Pancreas (tissue), 10 donors: ENCODE measurements at regions not wholly inside any gene's neighbourhood (a gene's known extent, or its start where the extent isn't known, plus 50 kb on each side); places are given as distances from the start of the nearest gene placed in this dataset.

Experiments used
- ATAC-seq, 4 donors: fragments of 200-7000 bp; cut with Tn5 transposase; one replicate each; pipeline versions ENCODE4 v1.8.0 to v1.9.1; 2020; ENCODE audit warnings: mild to moderate bottlenecking in 4 of 4, moderate library complexity in 4 of 4
- DNase-seq, 6 donors: peaks; one replicate each; pipeline ENCODE4 v3.0.0-alpha.2; 2020
- FAIRE-seq: peaks from 2 replicates; lab custom pipeline; 2012; peaks lifted over from hg19 to GRCh38; lab: Jason Lieb, UNC
- H3K27ac ChIP-seq, 4 donors: fragments of 200-600 bp; sonication (generic); 1 replicate in 3 of 4; 2 replicates in 1 of 4; pipeline versions ENCODE4 v1.5.0 to v1.8.0; 2020
- H3K27me3 ChIP-seq, 4 donors: fragments of 200-600 bp; one replicate each; pipeline ENCODE4 v1.8.0; 2021
- H3K36me3 ChIP-seq, 3 donors: fragments of 200-600 bp; sonication (generic) in 1 of 3; one replicate each; pipeline versions ENCODE4 v1.5.0 to v1.8.0; 2020 to 2021
- H3K4me1 ChIP-seq, 3 donors: fragments of 200-600 bp; one replicate each; pipeline ENCODE4 v1.8.0; 2021
- H3K4me3 ChIP-seq, 4 donors: fragments of 200-600 bp; sonication (generic) in 2 of 4; one replicate each; pipeline versions ENCODE4 v1.5.0 to v1.8.0; 2020 to 2021
- H3K9me3 ChIP-seq, 4 donors: fragments of 200-600 bp; one replicate each; pipeline ENCODE4 v1.8.0; 2021
- WGBS, 2 donors: extraction: QIAGEN DNeasy Blood & Tissue Kit; methylation state at CpG; one replicate each; pipeline ENCODE4 v1.1.7; 2013; 5-methylcytosine and 5-hydroxymethylcytosine counted together
- intact Hi-C, 3 donors: fragments of 100-400 bp; cut with DNase I; formaldehyde crosslinking; loops; one replicate each; pipeline versions ENCODE4 v1.11.1 to v1.14.2; 2022
- TF ChIP-seq, protein P1 (sequence below), 4 donors: fragments of 200-600 bp; sonication (generic) in 3 of 4; IDR thresholded peaks; one replicate each; pipeline versions ENCODE4 v1.5.0 to v1.8.0; 2021; ENCODE audit warnings: antibody characterized with exemption in 4 of 4
- donor health status: healthy with polysubstance abuse.
- donor health status: DM: no; HTN: no; CAD: no; lungs with moderate emphysema.
- donor health status: DM: no; HTN: no; CAD: no.
- donor health status: control.
- donor health status: control.
- donor health status: Bipolar disorder and iron deficiency.
- donor health status: DM: yes; HTN: yes; CAD: no.
- donor health status: DM: no; HTN: no; CAD: no.
- donor health status: DM: no; HTN: no; CAD: no.
- donor health status: DM: yes; HTN: yes; CAD: no.

DNA sequence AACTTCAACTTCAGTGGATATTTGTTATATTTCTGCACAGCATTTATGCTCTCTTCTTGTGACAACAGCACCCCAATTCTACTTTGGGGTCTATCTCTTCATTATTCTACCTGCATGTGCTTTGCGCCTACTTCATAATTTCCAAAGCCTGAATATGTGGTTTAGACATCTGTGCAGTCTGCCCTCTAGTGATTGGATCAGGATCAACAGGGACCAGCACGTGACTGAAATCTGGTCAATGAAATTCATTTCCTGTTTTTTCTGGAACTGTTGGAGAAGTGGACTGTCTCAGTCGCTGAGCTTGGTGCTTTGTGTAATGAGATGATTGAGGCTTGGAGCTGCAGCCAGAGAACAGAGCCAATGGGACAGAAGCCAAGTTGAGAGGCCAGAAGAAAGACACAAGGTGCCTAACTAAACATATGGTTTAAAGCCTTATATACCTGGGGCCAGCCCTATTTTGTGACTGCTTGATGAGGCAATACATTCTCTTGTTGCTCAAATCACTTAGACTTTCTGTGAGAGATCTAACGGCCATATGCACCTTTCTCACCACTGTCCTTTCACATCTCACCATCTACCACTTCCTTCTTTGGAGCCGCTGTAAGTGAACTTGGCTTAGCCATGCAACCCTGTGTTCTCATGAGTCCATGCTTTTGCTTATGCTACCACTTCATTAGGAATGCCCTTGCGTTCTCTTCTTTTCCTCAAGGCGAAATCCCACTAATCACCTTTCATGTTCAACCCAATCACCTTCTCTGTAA is 68.8 kb upstream of the PPP2R2B start:
- Histone ChIP-seq H3K9me3 (no peaks in the 10 kb centered on the region), H3K36me3 (no peaks in the 10 kb centered on the region), H3K4me1 (peaks cover 5 to 25% (median 20%) of the 10 kb centered on the region in 3 donors), H3K27me3 (no peaks in the 10 kb centered on the region), H3K27ac (no peak overlapping the region), H3K4me3 (no peak overlapping the region)
- TF ChIP-seq, protein P1, sequence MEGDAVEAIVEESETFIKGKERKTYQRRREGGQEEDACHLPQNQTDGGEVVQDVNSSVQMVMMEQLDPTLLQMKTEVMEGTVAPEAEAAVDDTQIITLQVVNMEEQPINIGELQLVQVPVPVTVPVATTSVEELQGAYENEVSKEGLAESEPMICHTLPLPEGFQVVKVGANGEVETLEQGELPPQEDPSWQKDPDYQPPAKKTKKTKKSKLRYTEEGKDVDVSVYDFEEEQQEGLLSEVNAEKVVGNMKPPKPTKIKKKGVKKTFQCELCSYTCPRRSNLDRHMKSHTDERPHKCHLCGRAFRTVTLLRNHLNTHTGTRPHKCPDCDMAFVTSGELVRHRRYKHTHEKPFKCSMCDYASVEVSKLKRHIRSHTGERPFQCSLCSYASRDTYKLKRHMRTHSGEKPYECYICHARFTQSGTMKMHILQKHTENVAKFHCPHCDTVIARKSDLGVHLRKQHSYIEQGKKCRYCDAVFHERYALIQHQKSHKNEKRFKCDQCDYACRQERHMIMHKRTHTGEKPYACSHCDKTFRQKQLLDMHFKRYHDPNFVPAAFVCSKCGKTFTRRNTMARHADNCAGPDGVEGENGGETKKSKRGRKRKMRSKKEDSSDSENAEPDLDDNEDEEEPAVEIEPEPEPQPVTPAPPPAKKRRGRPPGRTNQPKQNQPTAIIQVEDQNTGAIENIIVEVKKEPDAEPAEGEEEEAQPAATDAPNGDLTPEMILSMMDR (IDR thresholded peaks at IDR 0.05): no peak
- ATAC-seq (peak in 2 of 4 donors; percentile 35 to 42), DNase-seq (peak in 2 of 6 donors; percentile 3 to 23), FAIRE-seq (no peak)
- intact Hi-C loops: no loop called here
- WGBS, 2 donors: 63 to 66% methylated on average over 7 of the region's 7 CpGs

DNA sequence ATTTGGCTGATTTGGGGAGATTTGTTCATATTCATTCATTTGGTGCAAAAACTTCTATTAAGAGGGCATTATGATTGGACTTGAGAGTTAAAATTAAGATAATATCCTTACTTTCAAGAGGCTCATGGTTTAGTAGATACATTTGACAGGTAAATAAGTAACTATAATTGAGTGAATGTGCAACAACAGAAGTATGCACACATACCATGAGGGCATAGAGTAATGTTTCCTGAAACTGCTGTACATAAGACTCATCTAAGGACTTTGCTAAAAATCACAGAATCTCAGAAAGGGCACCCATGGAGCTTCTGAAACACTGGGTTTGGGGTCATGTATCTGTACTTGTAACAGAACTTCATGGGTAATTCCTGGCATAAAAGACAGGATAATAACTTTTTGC is 70.1 kb upstream of the PPP2R2B start:
- TF ChIP-seq, protein P1 (IDR thresholded peaks at IDR 0.05): no peak
- intact Hi-C loops: no loop called here
- FAIRE-seq (no peak), DNase-seq (no peak), ATAC-seq (no peak)
- H3K27ac ChIP-seq: no peak overlapping the region
- no peaks in the 10 kb centered on the region for H3K36me3 ChIP-seq
- peaks cover 5 to 25% (median 20%) of the 10 kb centered on the region in 3 donors for H3K4me1 ChIP-seq
- no peaks in the 10 kb centered on the region for H3K9me3 ChIP-seq
- H3K4me3 ChIP-seq: no peak overlapping the region
- H3K27me3 ChIP-seq: no peaks in the 10 kb centered on the region

DNA sequence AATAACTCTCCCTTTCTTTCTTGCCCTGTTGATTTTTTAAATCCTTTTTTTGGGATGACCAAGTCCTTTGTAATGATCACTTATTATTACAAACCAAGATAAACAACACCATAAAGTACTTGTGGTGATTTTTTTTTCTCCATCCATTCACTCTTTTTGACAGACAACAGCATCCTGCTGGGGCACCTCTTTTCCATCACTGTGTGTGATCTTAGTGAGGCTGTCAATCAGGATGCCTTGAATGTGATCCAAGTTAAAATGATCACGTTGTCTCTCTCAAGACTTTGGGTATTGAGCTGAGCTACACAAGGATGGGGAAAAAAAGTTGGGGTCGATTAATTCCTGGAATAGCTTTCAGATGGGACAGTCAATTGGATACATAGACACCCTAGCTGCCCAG is 73.6 kb upstream of the PPP2R2B start:
- WGBS, 2 donors: 44 to 49% methylated on average over 2 of the region's 2 CpGs

DNA sequence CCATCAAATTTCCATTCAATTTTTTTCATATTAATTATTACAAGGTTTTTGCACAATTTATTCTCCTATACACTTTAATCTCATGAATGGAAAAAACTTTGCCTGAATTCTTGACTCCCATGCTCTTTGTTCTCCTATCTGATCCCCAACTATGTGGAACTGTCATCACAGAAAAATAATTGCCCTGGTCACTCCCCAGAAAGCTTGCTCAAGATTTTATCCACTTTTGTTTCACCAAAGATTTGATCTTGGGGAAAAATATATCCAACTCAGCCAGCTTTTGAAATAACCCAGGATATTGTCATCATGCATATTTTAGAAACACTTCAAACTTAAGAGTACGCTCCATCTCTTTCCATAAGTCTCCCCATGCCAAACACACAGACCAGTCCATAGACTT is 77.7 kb upstream of the PPP2R2B start:
- H3K4me3 ChIP-seq: no peak overlapping the region
- no peak for FAIRE-seq

More for the DNA sequence above, 73.6 kb upstream of the PPP2R2B start:
- DNase-seq (no peak), FAIRE-seq (no peak), ATAC-seq (no peak)
- TF ChIP-seq, protein P1 (IDR thresholded peaks at IDR 0.05): no peak
- Histone ChIP-seq H3K4me3 (no peak overlapping the region), H3K27me3 (peaks cover 0 to 2% (median 0%) of the 10 kb centered on the region in 4 donors), H3K27ac (no peak overlapping the region), H3K4me1 (no peaks in the 10 kb centered on the region), H3K9me3 (no peaks in the 10 kb centered on the region), H3K36me3 (no peaks in the 10 kb centered on the region)
- intact Hi-C loops: loop anchor here in 1 of 3 donors (10.0 kb wide), 1 partner anchor 407 kb away; no protein-coding TSS in a partner anchor

More for the DNA sequence above, 77.7 kb upstream of the PPP2R2B start:
- Histone ChIP-seq H3K4me1 (no peaks in the 10 kb centered on the region), H3K36me3 (no peaks in the 10 kb centered on the region), H3K27ac (no peak overlapping the region), H3K27me3 (peaks cover 0 to 4% (median 1%) of the 10 kb centered on the region in 4 donors), H3K9me3 (no peaks in the 10 kb centered on the region)
- WGBS, 2 donors: 91 to 93% methylated on average over 1 of the region's 1 CpG
- no peak for DNase-seq
- TF ChIP-seq, protein P1 (IDR thresholded peaks at IDR 0.05): no peak
- no peak for ATAC-seq
- intact Hi-C loops: loop anchor here in 1 of 3 donors (10.0 kb wide), 1 partner anchor 411 kb away; no protein-coding TSS in a partner anchor
